DND-41 (cell line): ENCODE measurements at regions not wholly inside any gene's neighbourhood (a gene's known extent, or its start where the extent isn't known, plus 50 kb on each side); places are given as distances from the start of the nearest gene placed in this dataset.
"Not testable (repeated sequence)": the region's sequence is repeated elsewhere in the genome, so short reads cannot be mapped to it uniquely, and the experiment has no call there.

Experiments used
- CTCF ChIP-seq: IDR thresholded peaks from 2 replicates; pipeline ENCODE4 v1.5.1; 2012; ENCODE audit warnings: borderline replicate concordance, low read length, moderate library complexity, mild to moderate bottlenecking; ENCODE audit not compliant: poor library complexity, severe bottlenecking; ENCODE audit errors: extremely low read depth
- EZH2 ChIP-seq: IDR thresholded peaks from 3 replicates; pipeline ENCODE4 v1.6.1; 2012; ENCODE audit warnings: borderline replicate concordance, low read depth, mild to moderate bottlenecking, moderate library complexity, low read length, inconsistent platforms; ENCODE audit not compliant: severe bottlenecking

GRCh38 chr12:131229079-131229425, 275.3 kb downstream of the ADGRD1 start:
- TF ChIP-seq CTCF, EZH2: not testable (repeated sequence)
